ENCODE measurements at regions not wholly inside any gene's neighbourhood (a gene's known extent, or its start where the extent isn't known, plus 50 kb on each side); places are given as distances from the start of the nearest gene placed in this dataset.

- no peaks in the 10 kb centered on the region for H4K20me1 ChIP-seq (replicated peaks in 1 of 2; ENCODE audit: control insufficient read depth in 1 of 2, insufficient read depth in 2 of 2, low read length in 2 of 2)
- no peak overlapping the region for H3K23ac ChIP-seq (ENCODE audit: insufficient read length)
- no peak overlapping the region for H2AFZ ChIP-seq (ENCODE audit: low read length)
- CTCF ChIA-PET (ENCODE audit: partially characterized antibody), result interaction anchor here (0.6 kb wide), 1 partner anchor 345 kb away, joined by 4 read pairs; no protein-coding TSS in a partner anchor
- H3K36me3 ChIP-seq (ENCODE audit: control insufficient read depth in 2 of 4, insufficient read depth in 4 of 4, low read length in 3 of 4), result no peaks in the 10 kb centered on the region
- no peak overlapping the region for H4K8ac ChIP-seq (ENCODE audit: extremely low read depth, insufficient read depth, low read length)
- no peak overlapping the region for H3K56ac ChIP-seq (replicated peaks; ENCODE audit: insufficient read length, low read depth, low read length)
- H2BK12ac ChIP-seq (ENCODE audit: low read depth, low read length), result no peak overlapping the region
- H4K5ac ChIP-seq (ENCODE audit: insufficient read length, low read depth, low read length), result no peak overlapping the region
- H2BK120ac ChIP-seq (replicated peaks; ENCODE audit: low read depth, low read length), result no peak overlapping the region
- no peak overlapping the region for H3K4me3 ChIP-seq (ENCODE audit: extremely low read depth in 1 of 4, insufficient read depth in 2 of 4, low read depth in 3 of 4, low read length in 4 of 4)
- H3K4me2 ChIP-seq (ENCODE audit: insufficient read depth in 1 of 2, low read depth in 2 of 2, low read length in 2 of 2), result no peak overlapping the region
- no peak overlapping the region for H4K91ac ChIP-seq (replicated peaks; ENCODE audit: insufficient read length, low read length)
- FAIRE-seq, result no peak
- no peak overlapping the region for H3K4ac ChIP-seq (replicated peaks; ENCODE audit: insufficient read length, low read depth, low read length)
- H3K79me2 ChIP-seq (ENCODE audit: control insufficient read depth in 1 of 2, insufficient read depth in 2 of 2, low read length in 2 of 2), result no peaks in the 10 kb centered on the region
- H3K4me1 ChIP-seq (replicated peaks in 1 of 4; ENCODE audit: control insufficient read depth in 3 of 4, insufficient read depth in 4 of 4, low read length in 3 of 4), result no peaks in the 10 kb centered on the region
- no peak overlapping the region for H2BK15ac ChIP-seq (ENCODE audit: low read length)
- H3K79me1 ChIP-seq (ENCODE audit: low read depth, low read length), result no peaks in the 10 kb centered on the region
- no peak overlapping the region for H3K9ac ChIP-seq (replicated peaks in 1 of 4; ENCODE audit: extremely low read depth in 1 of 4, low read depth in 3 of 4, low read length in 3 of 4)
- H3K9me3 ChIP-seq (ENCODE audit: insufficient read depth in 2 of 2, low read depth in 1 of 2, low read length in 1 of 2), result no peaks in the 10 kb centered on the region
- H2BK5ac ChIP-seq (ENCODE audit: low read depth, low read length), result no peak overlapping the region
- H2AK5ac ChIP-seq (ENCODE audit: low read depth, low read length), result no peak overlapping the region
- H3K18ac ChIP-seq (ENCODE audit: extremely low read depth, low read length), result no peak overlapping the region
- H3K23me2 ChIP-seq (ENCODE audit: low read depth, low read length), result no peaks in the 10 kb centered on the region
- 88% methylated on average over 5 of the region's 5 CpGs; no CpG with 5 or more reads in 1 of the 2 experiments for WGBS, 2 experiments (ENCODE audit: extremely low coverage in 1 of 2, insufficient coverage in 1 of 2, insufficient read length in 1 of 2, insufficient replicate concordance in 2 of 2, low coverage in 1 of 2, low lambda C conversion rate in 2 of 2, missing lambda C conversion rate in 1 of 2)
- H3K27ac ChIP-seq (ENCODE audit: low read depth, low read length), result no peak overlapping the region
- no peak overlapping the region for H2BK20ac ChIP-seq (ENCODE audit: low read length)
- DNase-seq (ENCODE audit: low read depth in 1 of 2, low spot score in 2 of 2), result no peak
- no peaks in the 10 kb centered on the region for H3K27me3 ChIP-seq (replicated peaks in 1 of 4; ENCODE audit: control insufficient read depth in 3 of 4, extremely low read depth in 1 of 4, insufficient read depth in 3 of 4, low read length in 3 of 4)
- no peak overlapping the region for H3K14ac ChIP-seq (ENCODE audit: insufficient read length)
- POLR2A ChIA-PET (ENCODE audit: partially characterized antibody), result no interaction called here
- no peak for TF ChIP-seq CHD7 (IDR thresholded peaks at IDR 0.05; ENCODE audit: insufficient replicate concordance, low read length)
Measured at GRCh38 chr2:14712111-14712510, 79.6 kb downstream of the LRATD1 start.
